ENCODE measurements at regions not wholly inside any gene's neighbourhood (a gene's known extent, or its start where the extent isn't known, plus 50 kb on each side); places are given as distances from the start of the nearest gene placed in this dataset.

- Histone ChIP-seq H3K4me3 (no peak overlapping the region), H3K27ac (no peak overlapping the region), H3K36me3 (no peaks in the 10 kb centered on the region), H3K27me3 (no peaks in the 10 kb centered on the region), H3K9me3 (no peaks in the 10 kb centered on the region), H3K4me1 (no peaks in the 10 kb centered on the region)
- DNase-seq (ENCODE audit: extremely low spot score in 2 of 2): no peak
- TF ChIP-seq POLR2AphosphoS5 (IDR thresholded peaks at IDR 0.05; ENCODE audit: insufficient read depth in 1 of 2, low read depth in 1 of 2) (no peak), CTCF (IDR thresholded peaks at IDR 0.05) (no peak), POLR2A (IDR thresholded peaks at IDR 0.05) (no peak)
- intact Hi-C loops (cut with DNase I): no loop called here
These were observed 204.4 kb upstream of the TMEM72 start for GRCh38 chr10:44706745-44707144.

- no peak for DNase-seq (ENCODE audit: extremely low spot score in 2 of 2)
- intact Hi-C loops (cut with DNase I): no loop called here
These were observed 197.8 kb upstream of the TMEM72 start for GRCh38 chr10:44713307-44713706.

GRCh38 chr10:44714451-44714850 lies 196.7 kb upstream of the TMEM72 start:
- Histone ChIP-seq H3K27me3 (no peaks in the 10 kb centered on the region), H3K4me3 (no peak overlapping the region), H3K36me3 (no peaks in the 10 kb centered on the region), H3K27ac (no peak overlapping the region), H3K4me1 (no peaks in the 10 kb centered on the region), H3K9me3 (no peaks in the 10 kb centered on the region)
- intact Hi-C loops (cut with DNase I): no loop called here
- DNase-seq (ENCODE audit: extremely low spot score in 2 of 2): no peak
- TF ChIP-seq POLR2AphosphoS5 (IDR thresholded peaks at IDR 0.05; ENCODE audit: insufficient read depth in 1 of 2, low read depth in 1 of 2) (no peak), CTCF (IDR thresholded peaks at IDR 0.05) (no peak), POLR2A (IDR thresholded peaks at IDR 0.05) (no peak)

More at GRCh38 chr10:44713307-44713706, 197.8 kb upstream of the TMEM72 start:
- no peak overlapping the region for H3K4me3 ChIP-seq
- TF ChIP-seq CTCF (IDR thresholded peaks at IDR 0.05) (no peak), POLR2AphosphoS5 (IDR thresholded peaks at IDR 0.05; ENCODE audit: insufficient read depth in 1 of 2, low read depth in 1 of 2) (no peak), POLR2A (IDR thresholded peaks at IDR 0.05) (no peak)
- no peak overlapping the region for H3K27ac ChIP-seq
- H3K4me1 ChIP-seq: no peaks in the 10 kb centered on the region
- no peaks in the 10 kb centered on the region for H3K27me3 ChIP-seq
- no peaks in the 10 kb centered on the region for H3K36me3 ChIP-seq
- no peaks in the 10 kb centered on the region for H3K9me3 ChIP-seq

- Histone ChIP-seq H3K4me1 (no peaks in the 10 kb centered on the region), H3K27ac (no peak overlapping the region), H3K36me3 (no peaks in the 10 kb centered on the region), H3K9me3 (no peaks in the 10 kb centered on the region), H3K27me3 (no peaks in the 10 kb centered on the region), H3K4me3 (no peak overlapping the region)
- no peak for DNase-seq (ENCODE audit: extremely low spot score in 2 of 2)
- TF ChIP-seq POLR2AphosphoS5 (IDR thresholded peaks at IDR 0.05; ENCODE audit: insufficient read depth in 1 of 2, low read depth in 1 of 2) (no peak), CTCF (IDR thresholded peaks at IDR 0.05) (no peak), POLR2A (IDR thresholded peaks at IDR 0.05) (no peak)
- intact Hi-C loops (cut with DNase I): no loop called here
These were observed 196.0 kb upstream of the TMEM72 start for GRCh38 chr10:44715136-44715535.

GRCh38 chr10:44716470-44717015 lies 194.6 kb upstream of the TMEM72 start:
- intact Hi-C loops (cut with DNase I): no loop called here
- no peak overlapping the region for H3K27ac ChIP-seq
- H3K27me3 ChIP-seq: no peaks in the 10 kb centered on the region
- H3K4me1 ChIP-seq: no peaks in the 10 kb centered on the region
- TF ChIP-seq CTCF (IDR thresholded peaks at IDR 0.05) (no peak), POLR2AphosphoS5 (IDR thresholded peaks at IDR 0.05; ENCODE audit: insufficient read depth in 1 of 2, low read depth in 1 of 2) (no peak), POLR2A (IDR thresholded peaks at IDR 0.05) (no peak)
- no peak for DNase-seq (ENCODE audit: extremely low spot score in 2 of 2)
- H3K4me3 ChIP-seq: no peak overlapping the region
- H3K36me3 ChIP-seq: no peaks in the 10 kb centered on the region
- H3K9me3 ChIP-seq: no peaks in the 10 kb centered on the region

Data from vagina (tissue), 2 donors.